Aorta (tissue), 5 donors: ENCODE measurements at regions not wholly inside any gene's neighbourhood (a gene's known extent, or its start where the extent isn't known, plus 50 kb on each side); places are given as distances from the start of the nearest gene placed in this dataset.
A peak's percentile ranks its signal among the peaks of the same experiment; 100 is the strongest.

Experiments
- ATAC-seq: fragments of 200-7000 bp; cut with Tn5 transposase; one replicate; pipeline ENCODE4 v1.9.1; 2022; ENCODE audit warnings: moderate library complexity; ENCODE audit not compliant: low FRiP score
- DNase-seq, 2 donors: peaks; one replicate each; pipeline ENCODE4 v3.0.0-alpha.2; 2020
- H3K27ac ChIP-seq, 2 donors: one replicate each; pipeline ENCODE4 v1.5.1; 2013; ENCODE audit warnings: low read length in 2 of 2, mild to moderate bottlenecking in 2 of 2, moderate library complexity in 2 of 2, control low read depth in 1 of 2, inconsistent platforms in 1 of 2, low read depth in 1 of 2
- H3K27me3 ChIP-seq, 2 donors: one replicate each; pipeline ENCODE4 v1.6.1; 2013; ENCODE audit warnings: control low read depth in 1 of 2, low read length in 1 of 2, mild to moderate bottlenecking in 1 of 2, moderate library complexity in 1 of 2; ENCODE audit not compliant: insufficient read depth in 2 of 2, control insufficient read depth in 1 of 2
- H3K36me3 ChIP-seq, 2 donors: one replicate each; pipeline ENCODE4 v1.6.1; 2013; ENCODE audit warnings: control low read depth in 1 of 2, low read length in 1 of 2, mild to moderate bottlenecking in 1 of 2; ENCODE audit not compliant: insufficient read depth in 2 of 2, control insufficient read depth in 1 of 2
- H3K4me1 ChIP-seq, 2 donors: one replicate each; pipeline ENCODE4 v1.6.1; 2013; ENCODE audit warnings: low read length in 2 of 2, control low read depth in 1 of 2, mild to moderate bottlenecking in 1 of 2, moderate library complexity in 1 of 2; ENCODE audit not compliant: insufficient read depth in 2 of 2, control insufficient read depth in 1 of 2
- H3K4me3 ChIP-seq, 2 donors: one replicate each; pipeline ENCODE4 v1.5.1; 2013; ENCODE audit warnings: low read length in 2 of 2, control low read depth in 1 of 2, mild to moderate bottlenecking in 1 of 2
- H3K9me3 ChIP-seq: one replicate; pipeline ENCODE4 v1.6.1; 2013; ENCODE audit warnings: mild to moderate bottlenecking, low read length; ENCODE audit not compliant: control insufficient read depth
- WGBS, 2 donors: extraction: QIAGEN DNeasy Blood & Tissue Kit; methylation state at CpG; one replicate each; pipeline ENCODE4 v1.1.7; 2013; 5-methylcytosine and 5-hydroxymethylcytosine counted together
- intact Hi-C, 2 donors: fragments of 100-400 bp; cut with DNase I; formaldehyde crosslinking; loops; one replicate each; pipeline versions ENCODE4 v1.14.2 to v1.15.0; 2022
- donor health status: healthy with polysubstance abuse.
- donor health status: Bipolar disorder and iron deficiency.
- donor health status: DM: no; HTN: no; CAD: no.
- donor health status: DM: no; HTN: no; CAD: no.
- donor health status: DM: yes; HTN: yes; CAD: no.

DNA sequence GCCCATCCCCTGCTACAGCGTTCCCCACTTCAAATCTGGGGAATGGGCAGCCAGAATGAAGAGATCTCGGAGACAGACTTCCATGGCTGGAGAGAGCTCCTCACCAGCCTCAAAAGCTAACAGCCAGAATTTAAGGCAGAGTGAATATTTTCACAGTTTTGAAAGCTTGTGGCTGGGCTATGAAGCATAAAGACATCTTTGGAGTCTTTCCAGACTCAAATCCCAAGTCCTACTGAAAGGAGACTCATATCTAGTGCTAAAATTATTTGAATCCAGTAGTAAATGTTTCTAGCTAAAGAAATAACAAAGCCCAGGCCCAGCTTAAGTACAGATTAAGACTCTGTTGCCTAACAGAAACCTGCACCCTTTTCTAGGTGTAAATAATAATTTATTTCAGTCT is 628.4 kb upstream of the ALCAM start:
- H3K36me3 ChIP-seq = no peaks in the 10 kb centered on the region
- intact Hi-C loops = no loop called here
- ATAC-seq (no peak), DNase-seq (no peak)
- no peak overlapping the region for H3K4me3 ChIP-seq
- no peaks in the 10 kb centered on the region for H3K9me3 ChIP-seq
- H3K4me1 ChIP-seq = no peaks in the 10 kb centered on the region
- H3K27me3 ChIP-seq = no peaks in the 10 kb centered on the region
- H3K27ac ChIP-seq = no peak overlapping the region
- 55 to 67% methylated on average over 2 of the region's 2 CpGs for WGBS, 2 donors

DNA sequence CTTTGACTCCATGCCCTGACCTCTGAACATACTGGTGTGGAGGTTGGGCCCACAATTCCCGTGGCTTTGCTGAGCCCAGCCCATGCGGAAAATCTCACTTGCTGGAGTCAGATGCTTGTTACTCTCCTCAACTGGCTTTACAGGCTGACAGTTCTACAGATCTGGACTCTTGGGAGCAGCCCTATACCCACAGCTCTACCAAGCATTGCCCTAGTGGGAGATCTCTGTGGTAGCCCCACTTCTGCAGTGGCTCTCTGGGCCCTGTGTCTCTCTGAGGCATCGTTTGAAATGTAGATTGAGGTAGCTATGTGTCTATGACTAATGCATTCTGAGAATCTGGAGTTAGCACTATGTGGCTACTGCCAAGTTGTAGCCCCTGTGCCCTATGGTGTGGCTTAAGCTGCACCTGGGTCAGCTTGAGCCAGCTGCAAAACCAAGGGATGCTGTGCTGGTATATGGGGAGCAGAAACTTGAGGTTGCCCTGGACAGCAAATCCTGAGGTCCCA is 625.8 kb upstream of the ALCAM start:
- H3K27me3 ChIP-seq = no peaks in the 10 kb centered on the region
- H3K36me3 ChIP-seq = no peaks in the 10 kb centered on the region
- ATAC-seq (no peak), DNase-seq (no peak)
- no peaks in the 10 kb centered on the region for H3K4me1 ChIP-seq
- WGBS, 2 donors = 92 to 93% methylated on average over 3 of the region's 3 CpGs
- intact Hi-C loops = no loop called here
- no peak overlapping the region for H3K4me3 ChIP-seq
- no peak overlapping the region for H3K27ac ChIP-seq
- no peaks in the 10 kb centered on the region for H3K9me3 ChIP-seq

DNA sequence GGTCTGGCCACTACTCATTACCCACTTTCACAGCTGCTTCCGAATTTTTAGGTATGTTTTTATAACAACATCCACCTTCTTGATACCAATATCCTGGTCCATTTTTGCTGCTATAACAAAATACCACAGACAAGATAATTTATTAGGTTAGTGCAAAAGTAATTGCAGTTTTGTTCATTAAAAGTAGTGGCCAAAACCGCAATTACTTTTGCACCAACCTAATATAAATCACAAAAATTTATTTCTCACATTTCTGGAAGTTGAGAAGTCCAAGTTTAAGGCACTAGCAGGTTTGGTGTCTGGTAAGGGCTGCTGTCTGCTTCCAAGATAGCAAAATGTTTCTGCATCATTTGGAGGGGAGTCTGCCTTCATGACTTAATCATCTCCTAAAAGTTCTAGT is 624.7 kb upstream of the ALCAM start:
- Histone ChIP-seq H3K4me3 (no peak overlapping the region), H3K27me3 (no peaks in the 10 kb centered on the region), H3K27ac (no peak overlapping the region), H3K4me1 (no peaks in the 10 kb centered on the region), H3K36me3 (no peaks in the 10 kb centered on the region), H3K9me3 (no peaks in the 10 kb centered on the region)
- WGBS, 2 donors = 86 to 93% methylated on average over 2 of the region's 2 CpGs
- ATAC-seq (no peak), DNase-seq (no peak)
- intact Hi-C loops = no loop called here

DNA sequence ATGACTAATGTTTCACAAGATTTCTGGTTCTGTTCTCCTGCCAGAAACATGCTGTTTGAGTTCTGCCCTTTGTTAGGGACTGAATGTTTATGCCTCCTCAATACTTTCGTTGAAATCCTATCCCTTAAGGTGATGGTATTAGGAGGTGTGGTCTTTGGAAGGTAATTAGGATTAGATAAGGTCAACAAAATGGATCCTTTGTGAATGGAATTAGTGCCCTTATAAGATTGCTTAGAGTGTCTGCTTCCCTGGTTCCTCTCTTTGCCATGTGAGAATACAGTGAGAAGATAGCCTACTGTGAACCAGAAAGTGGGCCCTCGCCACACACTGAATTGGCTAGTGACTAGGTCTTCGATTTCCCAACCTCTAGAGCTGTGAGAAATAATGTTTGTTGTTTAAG is 621.4 kb upstream of the ALCAM start:
- DNase-seq (no peak), ATAC-seq (no peak)
- intact Hi-C loops = no loop called here
- H3K4me1 ChIP-seq = no peaks in the 10 kb centered on the region
- no peak overlapping the region for H3K4me3 ChIP-seq
- H3K27me3 ChIP-seq = no peaks in the 10 kb centered on the region
- no peak overlapping the region for H3K27ac ChIP-seq
- H3K9me3 ChIP-seq = no peaks in the 10 kb centered on the region
- 80 to 91% methylated on average over 3 of the region's 3 CpGs for WGBS, 2 donors
- no peaks in the 10 kb centered on the region for H3K36me3 ChIP-seq

DNA sequence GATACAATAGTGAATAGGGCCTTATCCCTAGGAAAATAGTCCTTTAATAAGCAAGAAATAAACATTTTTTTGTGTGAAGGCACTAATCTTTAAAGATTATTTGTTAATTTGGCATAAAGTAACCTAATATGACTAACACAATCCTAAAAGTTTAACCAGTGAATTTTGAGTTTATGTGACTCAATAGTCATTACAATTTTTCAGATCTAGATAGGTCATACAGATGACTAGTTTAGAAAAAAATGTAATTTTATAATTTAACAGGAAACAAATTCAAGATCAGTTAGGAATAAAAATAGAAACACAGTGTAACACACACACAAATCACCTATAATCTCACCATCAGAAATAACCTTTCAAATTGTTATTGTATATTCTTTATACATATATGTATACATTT is 620.7 kb upstream of the ALCAM start:
- H3K4me1 ChIP-seq = no peaks in the 10 kb centered on the region
- H3K4me3 ChIP-seq = no peak overlapping the region
- H3K9me3 ChIP-seq = no peaks in the 10 kb centered on the region
- H3K27ac ChIP-seq = no peak overlapping the region
- intact Hi-C loops = no loop called here
- ATAC-seq (no peak), DNase-seq (no peak)
- no peaks in the 10 kb centered on the region for H3K27me3 ChIP-seq
- H3K36me3 ChIP-seq = no peaks in the 10 kb centered on the region

DNA sequence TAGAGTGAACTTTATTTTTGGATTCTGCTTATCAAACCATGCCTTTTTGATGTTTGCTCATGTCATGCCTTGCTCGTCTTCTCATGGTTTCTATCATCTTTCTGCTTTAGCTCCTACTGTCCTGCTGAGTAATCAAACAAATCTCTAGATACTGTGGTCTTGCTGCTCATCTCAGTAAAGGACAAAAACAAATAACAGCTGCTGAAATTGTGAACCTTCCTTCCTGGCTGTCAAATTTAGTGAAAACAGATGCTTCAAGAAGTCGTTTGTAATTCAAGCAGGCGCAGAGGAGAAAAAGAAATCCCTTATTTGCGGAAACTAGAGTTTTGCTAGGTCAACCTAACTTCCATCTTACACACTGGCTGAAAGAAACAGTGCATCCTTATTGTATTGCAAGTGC is 616.1 kb upstream of the ALCAM start:
- no peak overlapping the region for H3K27ac ChIP-seq
- H3K9me3 ChIP-seq = no peaks in the 10 kb centered on the region
- no peak overlapping the region for H3K4me3 ChIP-seq
- no peaks in the 10 kb centered on the region for H3K27me3 ChIP-seq
- H3K36me3 ChIP-seq = no peaks in the 10 kb centered on the region
- no peak for ATAC-seq
- intact Hi-C loops = no loop called here
- no peak for DNase-seq
- 66 to 75% methylated on average over 4 of the region's 4 CpGs for WGBS, 2 donors
- no peaks in the 10 kb centered on the region for H3K4me1 ChIP-seq

DNA sequence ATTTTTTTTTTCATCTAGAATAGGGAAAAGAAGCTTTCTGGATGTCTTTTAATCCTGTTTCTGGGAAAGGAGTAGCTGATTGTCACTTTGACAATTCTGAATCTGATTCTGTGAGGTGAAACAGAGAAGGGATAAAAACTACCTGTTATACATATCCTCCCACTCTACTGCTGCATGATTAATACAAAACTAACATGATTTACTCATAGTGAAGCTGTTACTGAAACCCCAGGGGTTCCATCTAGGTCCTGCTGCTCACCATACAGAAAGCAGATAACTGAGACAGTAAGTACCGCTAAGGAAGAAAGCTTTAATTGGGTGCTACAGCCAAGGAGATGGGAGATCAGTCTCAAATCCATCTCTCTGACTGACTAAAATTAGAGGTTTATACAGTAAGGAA is 610.9 kb upstream of the ALCAM start:
- 98 to 100% methylated on average over 1 of the region's 1 CpG for WGBS, 2 donors
- no peaks in the 10 kb centered on the region for H3K36me3 ChIP-seq
- ATAC-seq (no peak), DNase-seq (no peak)
- H3K27ac ChIP-seq = no peak overlapping the region
- intact Hi-C loops = no loop called here
- H3K27me3 ChIP-seq = no peaks in the 10 kb centered on the region
- no peaks in the 10 kb centered on the region for H3K9me3 ChIP-seq
- no peak overlapping the region for H3K4me3 ChIP-seq
- H3K4me1 ChIP-seq = no peaks in the 10 kb centered on the region

DNA sequence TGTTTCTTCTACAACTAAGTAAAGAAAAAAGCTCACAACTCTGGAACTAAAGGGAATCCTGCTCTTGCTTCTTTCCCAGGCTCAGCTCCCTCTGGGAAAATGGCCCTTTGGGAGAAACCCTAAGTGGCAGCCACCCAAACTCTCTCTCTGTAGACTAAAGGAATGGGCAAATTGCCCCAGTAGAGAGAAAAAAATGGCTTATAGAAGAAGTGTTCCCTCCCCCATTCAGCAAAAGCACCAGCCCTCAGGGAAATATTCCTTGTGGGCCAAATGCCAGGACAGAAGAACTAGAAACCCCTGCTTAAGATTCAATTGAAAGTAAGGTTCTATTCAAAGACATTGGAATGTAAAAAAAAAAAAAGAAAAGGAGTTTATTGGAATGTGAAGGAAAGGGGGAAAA is 603.7 kb upstream of the ALCAM start:
- intact Hi-C loops = loop anchor here in 1 of 2 donors (10.0 kb wide), 1 partner anchor 602 kb away; the partner anchor contains the start of gene ALCAM
- DNase-seq = peak in 1 of 2 donors; percentile 22
- H3K9me3 ChIP-seq = no peaks in the 10 kb centered on the region
- no peak for ATAC-seq
- H3K36me3 ChIP-seq = no peaks in the 10 kb centered on the region
- peak overlapping the region in 1 of 2 donors; percentile 43 for H3K27ac ChIP-seq
- no peaks in the 10 kb centered on the region for H3K27me3 ChIP-seq
- no peak overlapping the region for H3K4me3 ChIP-seq
- H3K4me1 ChIP-seq = peaks cover 0 to 2% of the 10 kb centered on the region in 2 donors

DNA sequence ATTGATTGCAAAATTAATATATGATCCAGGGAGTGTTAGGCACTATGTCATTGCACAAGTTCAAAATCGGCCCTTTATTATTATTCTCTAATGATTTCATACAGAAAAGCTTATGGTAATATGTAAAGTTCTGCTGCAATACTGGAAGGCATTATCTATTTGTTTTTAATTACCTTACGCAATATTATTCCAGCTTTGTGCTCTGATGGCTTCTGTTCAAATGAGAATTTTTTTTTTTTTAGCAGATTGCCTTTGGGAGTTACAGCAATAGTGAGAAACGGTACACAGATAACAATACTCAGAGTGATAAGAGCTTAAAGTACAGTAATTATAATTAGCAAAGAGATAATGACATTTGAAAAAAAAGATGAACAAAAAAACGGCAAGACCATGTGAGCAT is 602.2 kb upstream of the ALCAM start:
- H3K36me3 ChIP-seq = no peaks in the 10 kb centered on the region
- no peak for DNase-seq
- H3K4me3 ChIP-seq = no peak overlapping the region
- intact Hi-C loops = loop anchor here in 1 of 2 donors (10.0 kb wide), 1 partner anchor 600 kb away; the partner anchor contains the start of gene ALCAM
- WGBS, 2 donors = 76 to 80% methylated on average over 4 of the region's 4 CpGs
- ATAC-seq = no peak
- peaks cover 2% of the 10 kb centered on the region in 2 donors for H3K4me1 ChIP-seq
- H3K27ac ChIP-seq = no peak overlapping the region
- H3K27me3 ChIP-seq = no peaks in the 10 kb centered on the region
- no peaks in the 10 kb centered on the region for H3K9me3 ChIP-seq
